ENCODE measurements at regions not wholly inside any gene's neighbourhood (a gene's known extent, or its start where the extent isn't known, plus 50 kb on each side); places are given as distances from the start of the nearest gene placed in this dataset.

GRCh38 chr2:206381881-206382280 is 61.5 kb upstream of the ADAM23 start:
- Histone ChIP-seq H2AFZ (ENCODE audit: low read length) (no peak overlapping the region), H3K9me2 (ENCODE audit: insufficient read depth, low read length) (no peaks in the 10 kb centered on the region), H3K4me1 (ENCODE audit: insufficient read depth, low read length, poor library complexity, severe bottlenecking) (no peaks in the 10 kb centered on the region), H3K9me3 (ENCODE audit: low read length) (no peaks in the 10 kb centered on the region; the same call in 1 of the 2 replicates), H3K4me3 (ENCODE audit: low read depth, low read length, poor library complexity, severe bottlenecking) (no peak overlapping the region), H3K4me2 (ENCODE audit: low read length) (no peak overlapping the region), H4K20me1 (ENCODE audit: insufficient read depth, low read length) (no peaks in the 10 kb centered on the region), H3K36me3 (ENCODE audit: insufficient read depth, low read length) (no peaks in the 10 kb centered on the region), H3K79me2 (ENCODE audit: insufficient read depth, low read depth, low read length) (no peaks in the 10 kb centered on the region), H3K27ac (ENCODE audit: low read depth, low read length, poor library complexity, severe bottlenecking) (no peak overlapping the region)
- intact Hi-C loops (cut with micrococcal nuclease; ENCODE audit: unreplicated experiment): no loop called here
- CTCF ChIA-PET (ENCODE audit: unreplicated experiment): no interaction called here
- POLR2A ChIA-PET: interaction anchor here (1.0 to 1.1 kb wide), 2 partner anchors 12 to 22 kb away, joined by 3 read pairs; no protein-coding TSS in a partner anchor
- TF ChIP-seq CTCF (conservative IDR thresholded peaks at IDR 0.05; ENCODE audit: low read length) (no peak), EZH2phosphoT487 (IDR thresholded peaks at IDR 0.05; ENCODE audit: borderline replicate concordance, low read depth, low read length) (no peak)
- no TSS peak for BruUV-seq (replicated peaks)
- no peak for DNase-seq (ENCODE audit: low spot score)

- intact Hi-C loops (cut with micrococcal nuclease; ENCODE audit: unreplicated experiment): no loop called here
- Histone ChIP-seq H3K4me1 (ENCODE audit: insufficient read depth, low read length, poor library complexity, severe bottlenecking) (no peaks in the 10 kb centered on the region), H3K9me3 (ENCODE audit: low read length) (no peaks in the 10 kb centered on the region; the same call in 1 of the 2 replicates), H3K27ac (ENCODE audit: low read depth, low read length, poor library complexity, severe bottlenecking) (no peak overlapping the region), H3K4me3 (ENCODE audit: low read depth, low read length, poor library complexity, severe bottlenecking) (no peak overlapping the region), H3K36me3 (ENCODE audit: insufficient read depth, low read length) (no peaks in the 10 kb centered on the region), H3K79me2 (ENCODE audit: insufficient read depth, low read depth, low read length) (no peaks in the 10 kb centered on the region), H4K20me1 (ENCODE audit: insufficient read depth, low read length) (no peaks in the 10 kb centered on the region), H3K4me2 (ENCODE audit: low read length) (no peak overlapping the region), H2AFZ (ENCODE audit: low read length) (no peak overlapping the region), H3K9me2 (ENCODE audit: insufficient read depth, low read length) (no peaks in the 10 kb centered on the region)
- ChIA-PET CTCF (ENCODE audit: unreplicated experiment) (no interaction called here), POLR2A (interaction anchor here (0.7 kb wide), 1 partner anchor 36 kb away, joined by 3 read pairs; no protein-coding TSS in a partner anchor)
- TF ChIP-seq EZH2phosphoT487 (IDR thresholded peaks at IDR 0.05; ENCODE audit: borderline replicate concordance, low read depth, low read length) (no peak), CTCF (conservative IDR thresholded peaks at IDR 0.05; ENCODE audit: low read length) (no peak)
- no peak for DNase-seq (ENCODE audit: low spot score)
- no TSS peak for BruUV-seq (replicated peaks)
Observed at GRCh38 chr2:206383669-206384068, 59.7 kb upstream of the ADAM23 start.

GRCh38 chr2:206387808-206388207 is 55.5 kb upstream of the ADAM23 start:
- H3K27ac ChIP-seq (ENCODE audit: low read depth, low read length, poor library complexity, severe bottlenecking): no peak overlapping the region
- H3K4me3 ChIP-seq (ENCODE audit: low read depth, low read length, poor library complexity, severe bottlenecking): no peak overlapping the region
- intact Hi-C loops (cut with micrococcal nuclease; ENCODE audit: unreplicated experiment): no loop called here
- no peaks in the 10 kb centered on the region for H4K20me1 ChIP-seq (ENCODE audit: insufficient read depth, low read length)
- no peaks in the 10 kb centered on the region for H3K36me3 ChIP-seq (ENCODE audit: insufficient read depth, low read length)
- CTCF ChIA-PET (ENCODE audit: unreplicated experiment): no interaction called here
- H3K79me2 ChIP-seq (ENCODE audit: insufficient read depth, low read depth, low read length): no peaks in the 10 kb centered on the region
- H3K4me1 ChIP-seq (ENCODE audit: insufficient read depth, low read length, poor library complexity, severe bottlenecking): no peaks in the 10 kb centered on the region
- no peak overlapping the region for H3K4me2 ChIP-seq (ENCODE audit: low read length)
- TF ChIP-seq CTCF (conservative IDR thresholded peaks at IDR 0.05; ENCODE audit: low read length): no peak
- no peak for TF ChIP-seq EZH2phosphoT487 (IDR thresholded peaks at IDR 0.05; ENCODE audit: borderline replicate concordance, low read depth, low read length)
- POLR2A ChIA-PET: no interaction called here
- H2AFZ ChIP-seq (ENCODE audit: low read length): no peak overlapping the region
- BruUV-seq (replicated peaks): no TSS peak
- DNase-seq (ENCODE audit: low spot score): no peak
- no peaks in the 10 kb centered on the region; the same call in 1 of the 2 replicates for H3K9me3 ChIP-seq (ENCODE audit: low read length)
- H3K9me2 ChIP-seq (ENCODE audit: insufficient read depth, low read length): no peaks in the 10 kb centered on the region

Data from OCI-LY7 (cell line).